ENCODE measurements at regions not wholly inside any gene's neighbourhood (a gene's known extent, or its start where the extent isn't known, plus 50 kb on each side); places are given as distances from the start of the nearest gene placed in this dataset.

GRCh38 chr1:214917081-214917635 is 165.4 kb upstream of the KCNK2 start:
- Histone ChIP-seq H3K27ac (ENCODE audit: insufficient read depth, low read length) (no peak overlapping the region), H3K9me1 (ENCODE audit: insufficient read depth, low read length) (peaks cover 2% of the 10 kb centered on the region; the same call in 1 of the 2 replicates), H3K4me3 (ENCODE audit: insufficient read depth, low read depth, low read length) (no peak overlapping the region), H2BK20ac (ENCODE audit: low read depth, low read length) (no peak overlapping the region), H3K79me1 (ENCODE audit: low read depth in 1 of 2, low read length in 2 of 2) (no peaks in the 10 kb centered on the region), H3K4ac (ENCODE audit: low read depth, low read length) (no peak overlapping the region), H2BK15ac (ENCODE audit: low read depth, low read length) (no peak overlapping the region), H2AFZ (replicated peaks; ENCODE audit: low read length, poor library complexity) (no peak overlapping the region), H3K9me3 (ENCODE audit: control insufficient read depth, insufficient read depth, low read length) (no peaks in the 10 kb centered on the region), H4K20me1 (ENCODE audit: insufficient read depth, low read length) (no peaks in the 10 kb centered on the region), H3K9ac (ENCODE audit: low read depth, low read length) (no peak overlapping the region), H2AK5ac (ENCODE audit: low read depth, low read length) (no peak overlapping the region), H3K4me1 (ENCODE audit: control insufficient read depth, insufficient read depth, low read length) (peaks cover 2% of the 10 kb centered on the region; the same call in 1 of the 2 replicates), H3K23ac (ENCODE audit: low read depth, low read length) (no peak overlapping the region), H4K8ac (ENCODE audit: low read depth in 2 of 2, low read length in 2 of 2) (no peak overlapping the region), H2AK9ac (replicated peaks; ENCODE audit: low read depth, low read length, poor library complexity) (no peak overlapping the region), H3K36me3 (ENCODE audit: control insufficient read depth, insufficient read depth, low read length) (no peaks in the 10 kb centered on the region), H4K5ac (ENCODE audit: low read depth, low read length) (no peak overlapping the region), H3K14ac (replicated peaks; ENCODE audit: low read depth, low read length) (no peak overlapping the region), H2BK120ac (ENCODE audit: low read depth, low read length) (no peak overlapping the region), H3K27me3 (ENCODE audit: control insufficient read depth, insufficient read depth, low read length) (no peaks in the 10 kb centered on the region), H3K18ac (ENCODE audit: low read depth, low read length) (no peak overlapping the region), H2BK5ac (ENCODE audit: low read depth, low read length, poor library complexity, severe bottlenecking) (no peak overlapping the region), H3K4me2 (ENCODE audit: low read depth, low read length) (no peak overlapping the region), H3K56ac (ENCODE audit: extremely low read depth, insufficient read depth, low read length) (no peak overlapping the region), H4K91ac (ENCODE audit: insufficient read depth, low read depth, low read length) (no peak overlapping the region)
- in situ Hi-C loops (cut with MboI; ENCODE audit: low sequenced_read_pairs) = no loop called here
- CTCF ChIA-PET = no interaction called here
- TF ChIP-seq ELK1 (IDR thresholded peaks at IDR 0.05; ENCODE audit: borderline replicate concordance, low read depth, low read length) (no peak), USF2 (IDR thresholded peaks at IDR 0.05; ENCODE audit: low read depth, low read length) (no peak), MXI1 (IDR thresholded peaks at IDR 0.05; ENCODE audit: borderline replicate concordance, low read depth, low read length) (no peak), BHLHE40 (IDR thresholded peaks at IDR 0.05; ENCODE audit: low read depth, low read length) (no peak), CEBPB (IDR thresholded peaks at IDR 0.05; ENCODE audit: low read depth, low read length) (no peak), CTCF (conservative IDR thresholded peaks at IDR 0.05; ENCODE audit: low read depth, low read length) (no peak), CHD1 (IDR thresholded peaks at IDR 0.05; ENCODE audit: low read depth, low read length) (no peak), RAD21 (IDR thresholded peaks at IDR 0.05; ENCODE audit: low read length) (no peak), POLR2A (IDR thresholded peaks at IDR 0.05; ENCODE audit: low read depth, low read length) (no peak), SMC3 (IDR thresholded peaks at IDR 0.05; ENCODE audit: low read depth, low read length) (no peak), RCOR1 (IDR thresholded peaks at IDR 0.05; ENCODE audit: insufficient replicate concordance, low read length) (no peak), RFX5 (IDR thresholded peaks at IDR 0.05; ENCODE audit: low read depth, low read length) (no peak)
- BruUV-seq (replicated peaks) = no TSS peak
- DNase-seq = no peak
- POLR2A ChIA-PET (ENCODE audit: unreplicated experiment) = interaction anchor here (0.6 kb wide), 1 partner anchor 453 kb away, joined by 5 read pairs; no protein-coding TSS in a partner anchor
- no peak for ATAC-seq (ENCODE audit: low read depth)
- WGBS, 2 experiments (ENCODE audit: extremely low coverage in 2 of 2, insufficient read length in 1 of 2) = 69% methylated on average over 6 of the region's 31 CpGs; no CpG with 5 or more reads in 1 of the 2 experiments
- dilution Hi-C loops (cut with HindIII; ENCODE audit: low sequenced_read_pairs, unreplicated experiment) = no loop called here
- intact Hi-C loops (cut with micrococcal nuclease) = no loop called here

Measured in IMR-90 (cell line).